GM21367 (cell line): ENCODE measurements at regions not wholly inside any gene's neighbourhood (a gene's known extent, or its start where the extent isn't known, plus 50 kb on each side); places are given as distances from the start of the nearest gene placed in this dataset.

Experiments used
- ATAC-seq: cut with Tn5 transposase; IDR thresholded peaks from one replicate; pipeline ENCODE4 v1.9.1; 2021; ENCODE audit not compliant: unreplicated experiment

GRCh38 chr2:515441-516127 is 161.6 kb downstream of the TMEM18 start:
- no peak for ATAC-seq

- ATAC-seq = no peak
Measured at GRCh38 chr2:513981-514706, 163.1 kb downstream of the TMEM18 start.

GRCh38 chr2:510839-511238 is 166.4 kb downstream of the TMEM18 start:
- ATAC-seq = no peak

GRCh38 chr2:509888-510287 is 167.3 kb downstream of the TMEM18 start:
- ATAC-seq = no peak

GRCh38 chr2:508121-508520 is 169.1 kb downstream of the TMEM18 start:
- ATAC-seq = no peak

- ATAC-seq = no peak
Measured at GRCh38 chr2:506866-507265, 170.3 kb downstream of the TMEM18 start.

- ATAC-seq = no peak
Measured at GRCh38 chr2:506451-506850, 170.8 kb downstream of the TMEM18 start.

- no peak for ATAC-seq
Measured at GRCh38 chr2:505941-506340, 171.3 kb downstream of the TMEM18 start.

- no peak for ATAC-seq
Measured at GRCh38 chr2:503288-503999, 173.8 kb downstream of the TMEM18 start.

- no peak for ATAC-seq
Measured at GRCh38 chr2:502831-503230, 174.4 kb downstream of the TMEM18 start.

- no peak for ATAC-seq
Measured at GRCh38 chr2:501667-502066, 175.5 kb downstream of the TMEM18 start.

GRCh38 chr2:501130-501529 is 176.1 kb downstream of the TMEM18 start:
- ATAC-seq = no peak

GRCh38 chr2:499726-500125 is 177.5 kb downstream of the TMEM18 start:
- no peak for ATAC-seq

GRCh38 chr2:498493-499178 is 178.6 kb downstream of the TMEM18 start:
- no peak for ATAC-seq

- ATAC-seq = no peak
Measured at GRCh38 chr2:497770-498492, 179.3 kb downstream of the TMEM18 start.

- no peak for ATAC-seq
Measured at GRCh38 chr2:496729-497128, 180.5 kb downstream of the TMEM18 start.

GRCh38 chr2:495745-496275 is 181.4 kb downstream of the TMEM18 start:
- ATAC-seq = no peak

- ATAC-seq = no peak
Measured at GRCh38 chr2:494853-495252, 182.4 kb downstream of the TMEM18 start.

- no peak for ATAC-seq
Measured at GRCh38 chr2:493228-493627, 184.0 kb downstream of the TMEM18 start.

GRCh38 chr2:492178-492577 is 185.0 kb downstream of the TMEM18 start:
- no peak for ATAC-seq

- no peak for ATAC-seq
Measured at GRCh38 chr2:489838-490237, 187.4 kb downstream of the TMEM18 start.
